ENCODE measurements at regions not wholly inside any gene's neighbourhood (a gene's known extent, or its start where the extent isn't known, plus 50 kb on each side); places are given as distances from the start of the nearest gene placed in this dataset.

- TF ChIP-seq CHD2 (IDR thresholded peaks at IDR 0.05; ENCODE audit: borderline replicate concordance, low read depth, low read length) (no peak), CREB1 (IDR thresholded peaks at IDR 0.05; ENCODE audit: low read depth) (no peak), STAT3 (IDR thresholded peaks at IDR 0.05; ENCODE audit: low read depth, low read length) (no peak), MAX (IDR thresholded peaks at IDR 0.05; ENCODE audit: low read depth, low read length) (no peak), SMC3 (IDR thresholded peaks at IDR 0.05; ENCODE audit: borderline replicate concordance, low read length) (no peak), ZNF687 (IDR thresholded peaks at IDR 0.05) (no peak), RAD21 (IDR thresholded peaks at IDR 0.05; ENCODE audit: insufficient read depth, low read depth, low read length) (no peak), POLR2AphosphoS5 (IDR thresholded peaks at IDR 0.05; ENCODE audit: low read length) (no peak), NBN (IDR thresholded peaks at IDR 0.05) (no peak), POLR2A (IDR thresholded peaks at IDR 0.05; ENCODE audit: low read depth, low read length) (no peak)
- TF ChIP-seq, protein P1, sequence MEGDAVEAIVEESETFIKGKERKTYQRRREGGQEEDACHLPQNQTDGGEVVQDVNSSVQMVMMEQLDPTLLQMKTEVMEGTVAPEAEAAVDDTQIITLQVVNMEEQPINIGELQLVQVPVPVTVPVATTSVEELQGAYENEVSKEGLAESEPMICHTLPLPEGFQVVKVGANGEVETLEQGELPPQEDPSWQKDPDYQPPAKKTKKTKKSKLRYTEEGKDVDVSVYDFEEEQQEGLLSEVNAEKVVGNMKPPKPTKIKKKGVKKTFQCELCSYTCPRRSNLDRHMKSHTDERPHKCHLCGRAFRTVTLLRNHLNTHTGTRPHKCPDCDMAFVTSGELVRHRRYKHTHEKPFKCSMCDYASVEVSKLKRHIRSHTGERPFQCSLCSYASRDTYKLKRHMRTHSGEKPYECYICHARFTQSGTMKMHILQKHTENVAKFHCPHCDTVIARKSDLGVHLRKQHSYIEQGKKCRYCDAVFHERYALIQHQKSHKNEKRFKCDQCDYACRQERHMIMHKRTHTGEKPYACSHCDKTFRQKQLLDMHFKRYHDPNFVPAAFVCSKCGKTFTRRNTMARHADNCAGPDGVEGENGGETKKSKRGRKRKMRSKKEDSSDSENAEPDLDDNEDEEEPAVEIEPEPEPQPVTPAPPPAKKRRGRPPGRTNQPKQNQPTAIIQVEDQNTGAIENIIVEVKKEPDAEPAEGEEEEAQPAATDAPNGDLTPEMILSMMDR (IDR thresholded peaks at IDR 0.05 in 2 of 3, conservative IDR thresholded peaks at IDR 0.05 in 1 of 3; ENCODE audit: control insufficient read depth in 2 of 3, extremely low read depth in 1 of 3, insufficient read depth in 1 of 3, low read depth in 3 of 3, low read length in 3 of 3) = no peak
These were observed 278.4 kb downstream of the NSG2 start for GRCh38 chr5:174323878-174324281.

All from GM12878 (cell line).